ENCODE measurements at regions not wholly inside any gene's neighbourhood (a gene's known extent, or its start where the extent isn't known, plus 50 kb on each side); places are given as distances from the start of the nearest gene placed in this dataset.

DNA sequence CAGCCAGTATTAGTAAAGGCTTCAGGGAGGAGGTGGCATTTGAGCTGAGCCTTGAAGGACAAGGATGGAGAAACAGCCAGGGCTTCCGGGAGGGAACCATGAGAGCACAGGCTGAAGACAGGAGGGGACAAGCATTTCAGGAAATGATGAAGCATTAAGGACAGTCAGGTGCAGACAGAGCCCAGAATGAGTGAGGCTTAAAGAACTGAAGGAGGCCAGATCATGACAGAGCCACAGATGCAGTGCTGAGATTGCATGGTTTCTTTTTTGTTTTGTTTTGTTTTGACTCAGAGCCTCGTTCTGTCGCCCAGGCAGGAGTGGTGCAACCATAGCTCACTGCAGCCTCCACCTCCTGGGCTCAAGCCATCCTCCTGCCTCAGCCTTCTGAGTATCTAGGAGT lies 211.5 kb downstream of the SOX9 start:
- FAIRE-seq: no peak
- TF ChIP-seq CTCF (IDR thresholded peaks at IDR 0.05; ENCODE audit: insufficient read depth, missing control alignments): no peak

GRCh38 chr17:72333570-72333969 lies 212.8 kb downstream of the SOX9 start:
- TF ChIP-seq CTCF (IDR thresholded peaks at IDR 0.05; ENCODE audit: insufficient read depth, missing control alignments): no peak
- FAIRE-seq: no peak
- no peak for DNase-seq (ENCODE audit: insufficient read length, low spot score)

More for the DNA sequence above, 211.5 kb downstream of the SOX9 start:
- no peak for DNase-seq (ENCODE audit: insufficient read length, low spot score)

GRCh38 chr17:72334205-72334604 lies 213.4 kb downstream of the SOX9 start:
- TF ChIP-seq CTCF (IDR thresholded peaks at IDR 0.05; ENCODE audit: insufficient read depth, missing control alignments): no peak
- DNase-seq (ENCODE audit: insufficient read length, low spot score): no peak
- FAIRE-seq: no peak

- DNase-seq (ENCODE audit: insufficient read length, low spot score) (no peak), FAIRE-seq (no peak)
- no peak for TF ChIP-seq CTCF (IDR thresholded peaks at IDR 0.05; ENCODE audit: insufficient read depth, missing control alignments)
Observed at GRCh38 chr17:72336026-72336803, 215.4 kb downstream of the SOX9 start.

GRCh38 chr17:72336804-72337070 lies 215.9 kb downstream of the SOX9 start:
- TF ChIP-seq CTCF (IDR thresholded peaks at IDR 0.05; ENCODE audit: insufficient read depth, missing control alignments): no peak
- DNase-seq (ENCODE audit: insufficient read length, low spot score) (no peak), FAIRE-seq (no peak)

DNA sequence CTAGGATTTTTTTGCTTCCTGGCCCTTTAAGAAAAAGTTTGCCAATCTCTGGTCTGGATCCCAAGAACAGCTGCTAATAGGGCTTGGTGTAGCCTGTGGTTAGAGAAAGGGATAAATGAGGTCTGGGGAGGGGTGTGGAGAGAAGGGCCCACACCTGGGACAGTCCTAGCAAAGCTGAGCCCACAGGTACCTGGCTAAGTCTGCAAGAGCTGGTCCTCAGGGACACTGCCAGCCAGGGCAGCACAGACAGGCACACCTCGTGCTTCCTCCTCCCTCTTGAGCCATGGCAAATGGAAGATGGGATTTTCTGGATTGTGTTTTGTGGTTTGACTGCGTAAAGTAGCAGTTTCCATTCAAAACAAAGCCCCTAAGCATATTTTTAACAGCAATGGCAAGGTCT lies 217.5 kb downstream of the SOX9 start:
- DNase-seq (ENCODE audit: insufficient read length, low spot score) (no peak), FAIRE-seq (no peak)
- TF ChIP-seq CTCF (IDR thresholded peaks at IDR 0.05; ENCODE audit: insufficient read depth, missing control alignments): no peak

DNA sequence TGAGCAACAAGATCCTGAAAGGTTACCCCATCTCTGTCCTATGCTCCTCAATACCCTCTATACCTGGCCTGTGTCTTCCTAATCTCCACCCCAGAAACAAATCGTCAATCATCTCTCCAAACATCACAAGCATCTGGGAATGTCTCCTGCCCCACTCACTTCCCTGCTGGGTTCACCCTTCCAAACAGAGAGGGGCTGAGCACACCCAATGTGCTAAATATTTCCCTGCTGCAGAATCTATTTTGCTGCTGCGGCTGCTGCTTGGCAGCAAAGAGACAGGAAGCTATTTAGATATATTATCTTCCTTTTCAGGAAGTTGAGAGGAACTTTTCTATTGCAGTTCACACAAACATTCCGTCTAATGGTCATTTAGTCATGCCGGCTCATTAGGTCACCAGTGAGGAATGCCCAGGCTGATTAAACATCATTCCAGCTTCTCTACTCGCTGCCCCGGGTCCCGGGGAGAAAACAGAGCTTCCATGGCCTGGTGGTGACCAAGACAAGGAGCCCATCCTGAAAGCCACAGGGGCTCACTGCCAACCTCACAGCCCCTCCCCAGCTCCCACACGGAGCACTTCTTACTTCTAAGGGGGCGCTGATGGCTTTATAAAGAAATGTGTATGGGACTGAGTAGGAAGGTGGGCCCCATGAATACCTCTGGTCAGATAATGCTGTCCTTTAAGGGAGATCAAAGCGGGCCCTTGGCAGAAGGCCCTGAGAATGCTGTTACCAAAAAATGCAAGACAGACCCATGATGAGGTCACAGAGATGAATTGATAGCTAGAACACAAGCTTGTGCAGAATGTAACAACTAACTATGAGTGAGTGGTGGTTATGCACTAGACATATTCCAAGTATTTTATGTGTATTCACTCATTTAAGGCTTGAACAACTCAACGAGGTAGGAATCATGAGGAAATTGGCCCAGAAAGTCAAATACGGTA lies 218.3 kb downstream of the SOX9 start:
- DNase-seq (ENCODE audit: insufficient read length, low spot score) (no peak), FAIRE-seq (no peak)

More for the DNA sequence above, 218.3 kb downstream of the SOX9 start:
- TF ChIP-seq CTCF (IDR thresholded peaks at IDR 0.05; ENCODE audit: insufficient read depth, missing control alignments): no peak
